ENCODE measurements at regions not wholly inside any gene's neighbourhood (a gene's known extent, or its start where the extent isn't known, plus 50 kb on each side); places are given as distances from the start of the nearest gene placed in this dataset.

DNA sequence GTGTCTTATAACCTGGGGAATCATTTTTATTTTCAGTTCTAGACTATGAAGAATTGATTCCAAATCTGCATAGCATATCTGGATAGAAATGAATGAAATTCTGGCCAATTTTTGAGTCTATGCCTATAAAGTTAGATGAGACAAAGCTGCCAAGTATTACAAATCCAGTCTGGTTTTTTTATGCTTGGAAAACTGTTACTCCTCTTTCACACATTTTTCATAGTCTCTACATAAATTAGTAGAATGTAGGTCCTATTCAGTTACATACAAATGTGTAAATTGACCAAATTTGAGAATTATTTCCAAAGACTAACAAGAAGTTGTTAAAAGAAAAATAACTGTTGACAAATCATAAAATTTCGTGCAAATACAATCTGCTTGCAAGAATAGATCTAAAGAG, 1505.2 kb downstream of the AMY1C start:
- H3K9me3 Mint-ChIP-seq (ENCODE audit: insufficient read depth), result no peaks in the 10 kb centered on the region
- H3K4me3 Mint-ChIP-seq, result no peak overlapping the region
- ATAC-seq (ENCODE audit: low read depth), result no peak
- H3K27ac Mint-ChIP-seq, result no peak overlapping the region
- no peaks in the 10 kb centered on the region for H3K36me3 ChIP-seq (replicated peaks in 1 of 2; ENCODE audit: control extremely low read depth in 1 of 2, control insufficient read depth in 1 of 2, extremely low read depth in 1 of 2, insufficient read depth in 2 of 2, low read length in 1 of 2)
- no peaks in the 10 kb centered on the region for H3K9me3 ChIP-seq (ENCODE audit: control extremely low read depth in 1 of 3, control insufficient read depth in 2 of 3, insufficient read depth in 1 of 3, low read length in 2 of 3)
- DNase-seq, result no peak
- H3K4me1 Mint-ChIP-seq, result no peaks in the 10 kb centered on the region
- no peaks in the 10 kb centered on the region for H4K20me1 ChIP-seq (ENCODE audit: control insufficient read depth, insufficient read depth, low read length, poor library complexity, severe bottlenecking)
- H3K79me2 ChIP-seq (ENCODE audit: control insufficient read depth, insufficient read depth, low read length), result no peaks in the 10 kb centered on the region
- H3K4me1 ChIP-seq (ENCODE audit: control insufficient read depth in 2 of 2, insufficient read depth in 2 of 2, low read length in 2 of 2), result no peaks in the 10 kb centered on the region
- H3K4me2 ChIP-seq (replicated peaks; ENCODE audit: low read depth, low read length, poor library complexity, severe bottlenecking), result no peak overlapping the region
- CTCF ChIA-PET, result no interaction called here
- no peaks in the 10 kb centered on the region for H3K27me3 Mint-ChIP-seq
- no peak overlapping the region for H3K9ac ChIP-seq (ENCODE audit: low read length)
- H3K4me3 ChIP-seq (ENCODE audit: control extremely low read depth in 1 of 5, extremely low read depth in 1 of 5, insufficient read depth in 1 of 5, low read depth in 2 of 5, low read length in 4 of 5), result no peak overlapping the region
- H3K27ac ChIP-seq (ENCODE audit: low read length in 2 of 2), result no peak overlapping the region
- WGBS (ENCODE audit: insufficient coverage), result no CpG with 5 or more reads among the region's 1 CpG
- POLR2A ChIA-PET, result no interaction called here
- H2AFZ ChIP-seq (ENCODE audit: insufficient read depth, low read depth, low read length, poor library complexity, severe bottlenecking), result no peak overlapping the region
- no peak for TF ChIP-seq EZH2 (IDR thresholded peaks at IDR 0.05; ENCODE audit: borderline replicate concordance, insufficient read depth, low read depth, low read length, poor library complexity, severe bottlenecking)
- TF ChIP-seq, protein P1, sequence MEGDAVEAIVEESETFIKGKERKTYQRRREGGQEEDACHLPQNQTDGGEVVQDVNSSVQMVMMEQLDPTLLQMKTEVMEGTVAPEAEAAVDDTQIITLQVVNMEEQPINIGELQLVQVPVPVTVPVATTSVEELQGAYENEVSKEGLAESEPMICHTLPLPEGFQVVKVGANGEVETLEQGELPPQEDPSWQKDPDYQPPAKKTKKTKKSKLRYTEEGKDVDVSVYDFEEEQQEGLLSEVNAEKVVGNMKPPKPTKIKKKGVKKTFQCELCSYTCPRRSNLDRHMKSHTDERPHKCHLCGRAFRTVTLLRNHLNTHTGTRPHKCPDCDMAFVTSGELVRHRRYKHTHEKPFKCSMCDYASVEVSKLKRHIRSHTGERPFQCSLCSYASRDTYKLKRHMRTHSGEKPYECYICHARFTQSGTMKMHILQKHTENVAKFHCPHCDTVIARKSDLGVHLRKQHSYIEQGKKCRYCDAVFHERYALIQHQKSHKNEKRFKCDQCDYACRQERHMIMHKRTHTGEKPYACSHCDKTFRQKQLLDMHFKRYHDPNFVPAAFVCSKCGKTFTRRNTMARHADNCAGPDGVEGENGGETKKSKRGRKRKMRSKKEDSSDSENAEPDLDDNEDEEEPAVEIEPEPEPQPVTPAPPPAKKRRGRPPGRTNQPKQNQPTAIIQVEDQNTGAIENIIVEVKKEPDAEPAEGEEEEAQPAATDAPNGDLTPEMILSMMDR (IDR thresholded peaks at IDR 0.05), result no peak
- H3K27me3 ChIP-seq (replicated peaks in 1 of 4; ENCODE audit: control extremely low read depth in 1 of 4, control insufficient read depth in 3 of 4, insufficient read depth in 4 of 4, low read length in 3 of 4), result no peaks in the 10 kb centered on the region
- intact Hi-C loops (cut with micrococcal nuclease), result no loop called here

DNA sequence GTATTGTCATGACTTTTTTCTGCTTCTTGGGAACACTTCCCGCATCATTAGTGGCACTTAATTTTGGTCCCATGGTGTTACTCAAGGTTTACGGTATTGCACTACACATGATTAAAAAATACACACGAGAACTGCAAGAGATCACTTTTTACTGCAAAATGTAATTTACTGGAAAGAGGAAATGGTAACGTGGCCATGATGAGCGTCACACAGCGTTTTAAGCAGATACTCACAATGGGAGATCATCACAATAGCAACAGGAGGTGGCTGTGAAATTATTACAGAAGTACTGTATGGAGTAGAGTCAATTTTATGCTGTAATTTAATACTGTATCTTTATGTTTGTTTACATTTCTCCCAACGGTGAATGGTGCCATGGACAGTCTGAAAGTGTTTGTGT, 1510.3 kb downstream of the AMY1C start:
- H3K79me2 ChIP-seq (ENCODE audit: control insufficient read depth, insufficient read depth, low read length), result no peaks in the 10 kb centered on the region
- DNase-seq, result no peak
- intact Hi-C loops (cut with micrococcal nuclease), result no loop called here
- no peaks in the 10 kb centered on the region for H4K20me1 ChIP-seq (ENCODE audit: control insufficient read depth, insufficient read depth, low read length, poor library complexity, severe bottlenecking)
- Mint-ChIP-seq H3K4me3 (no peak overlapping the region), H3K27ac (no peak overlapping the region), H3K4me1 (no peaks in the 10 kb centered on the region), H3K27me3 (no peaks in the 10 kb centered on the region), H3K9me3 (ENCODE audit: insufficient read depth) (peaks cover 2% of the 10 kb centered on the region)
- no peaks in the 10 kb centered on the region for H3K27me3 ChIP-seq (replicated peaks in 1 of 4; ENCODE audit: control extremely low read depth in 1 of 4, control insufficient read depth in 3 of 4, insufficient read depth in 4 of 4, low read length in 3 of 4)
- TF ChIP-seq, protein P1 (IDR thresholded peaks at IDR 0.05), result no peak
- TF ChIP-seq EZH2 (IDR thresholded peaks at IDR 0.05; ENCODE audit: borderline replicate concordance, insufficient read depth, low read depth, low read length, poor library complexity, severe bottlenecking), result no peak
- H2AFZ ChIP-seq (ENCODE audit: insufficient read depth, low read depth, low read length, poor library complexity, severe bottlenecking), result no peak overlapping the region
- H3K36me3 ChIP-seq (replicated peaks in 1 of 2; ENCODE audit: control extremely low read depth in 1 of 2, control insufficient read depth in 1 of 2, extremely low read depth in 1 of 2, insufficient read depth in 2 of 2, low read length in 1 of 2), result no peaks in the 10 kb centered on the region
- H3K4me1 ChIP-seq (ENCODE audit: control insufficient read depth in 2 of 2, insufficient read depth in 2 of 2, low read length in 2 of 2), result no peaks in the 10 kb centered on the region
- no peak overlapping the region for H3K9ac ChIP-seq (ENCODE audit: low read length)
- ChIA-PET POLR2A (no interaction called here), CTCF (no interaction called here)
- no peak overlapping the region for H3K27ac ChIP-seq (ENCODE audit: low read length in 2 of 2)
- no peak for ATAC-seq (ENCODE audit: low read depth)
- no peak overlapping the region for H3K4me3 ChIP-seq (ENCODE audit: control extremely low read depth in 1 of 5, extremely low read depth in 1 of 5, insufficient read depth in 1 of 5, low read depth in 2 of 5, low read length in 4 of 5)
- peaks cover 0 to 3% (median 0%) of the 10 kb centered on the region in 3 donors for H3K9me3 ChIP-seq (ENCODE audit: control extremely low read depth in 1 of 3, control insufficient read depth in 2 of 3, insufficient read depth in 1 of 3, low read length in 2 of 3)
- WGBS (ENCODE audit: insufficient coverage), result no CpG with 5 or more reads among the region's 7 CpGs
- no peak overlapping the region for H3K4me2 ChIP-seq (replicated peaks; ENCODE audit: low read depth, low read length, poor library complexity, severe bottlenecking)
